DND-41 (cell line): ENCODE measurements at regions not wholly inside any gene's neighbourhood (a gene's known extent, or its start where the extent isn't known, plus 50 kb on each side); places are given as distances from the start of the nearest gene placed in this dataset.

Source experiments
- CTCF ChIP-seq: IDR thresholded peaks from 2 replicates; pipeline ENCODE4 v1.5.1; 2012; ENCODE audit warnings: borderline replicate concordance, low read length, moderate library complexity, mild to moderate bottlenecking; ENCODE audit not compliant: poor library complexity, severe bottlenecking; ENCODE audit errors: extremely low read depth
- EZH2 ChIP-seq: IDR thresholded peaks from 3 replicates; pipeline ENCODE4 v1.6.1; 2012; ENCODE audit warnings: borderline replicate concordance, low read depth, mild to moderate bottlenecking, moderate library complexity, low read length, inconsistent platforms; ENCODE audit not compliant: severe bottlenecking

GRCh38 chr5:122693963-122694362 lies 80.9 kb upstream of the SNX2 start:
- TF ChIP-seq CTCF (no peak), EZH2 (no peak)
